Tibial nerve (tissue), 4 donors: ENCODE measurements at regions not wholly inside any gene's neighbourhood (a gene's known extent, or its start where the extent isn't known, plus 50 kb on each side); places are given as distances from the start of the nearest gene placed in this dataset.

Source experiments
- DNase-seq, 2 donors: peaks; one replicate each; pipeline ENCODE4 v3.0.0-alpha.2; 2019; ENCODE audit warnings: low spot score in 2 of 2
- H3K27ac ChIP-seq, 4 donors: fragments of 200-600 bp; sonication (generic) in 3 of 4; one replicate each; pipeline ENCODE4 v1.5.1; 2017 to 2019; ENCODE audit warnings: mild to moderate bottlenecking in 1 of 4
- H3K27me3 ChIP-seq, 2 donors: fragments of 200-600 bp; sonication (generic) in 1 of 2; one replicate each; pipeline versions ENCODE4 v1.5.1 to v1.6.0; 2017 to 2019
- H3K36me3 ChIP-seq, 3 donors: fragments of 200-600 bp; sonication (generic); one replicate each; pipeline ENCODE4 v1.5.1; 2018 to 2019
- H3K4me1 ChIP-seq, 4 donors: fragments of 200-600 bp; sonication (generic) in 3 of 4; one replicate each; pipeline ENCODE4 v1.5.1; 2017 to 2019
- H3K4me3 ChIP-seq, 4 donors: fragments of 200-600 bp; sonication (generic) in 3 of 4; one replicate each; pipeline ENCODE4 v1.5.1; 2017 to 2019; ENCODE audit warnings: mild to moderate bottlenecking in 1 of 4, moderate library complexity in 1 of 4
- H3K9me3 ChIP-seq, 4 donors: fragments of 200-600 bp; sonication (generic) in 3 of 4; one replicate each; pipeline ENCODE4 v1.5.1; 2017 to 2019
- EP300 ChIP-seq, 2 donors: sonication (generic); formaldehyde crosslinking; IDR thresholded peaks; one replicate each; pipeline ENCODE4 v1.6.1; 2017; ENCODE audit warnings: antibody characterized with exemption in 2 of 2, mild to moderate bottlenecking in 1 of 2
- POLR2A ChIP-seq, 2 donors: fragments of 450-650 bp; IDR thresholded peaks; one replicate each; pipeline ENCODE4 v1.6.1; 2017; ENCODE audit warnings: antibody characterized with exemption in 2 of 2, mild to moderate bottlenecking in 2 of 2, moderate library complexity in 2 of 2
- WGBS, 2 donors: methylation state at CpG; one replicate each; pipeline ENCODE4 v1.1.5; 2018; 5-methylcytosine and 5-hydroxymethylcytosine counted together
- TF ChIP-seq, protein P1 (sequence below), 5 experiments: fragments of 200-600 bp in 3 of 5; fragments of 450-650 bp in 2 of 5; sonication (generic) in 3 of 5; IDR thresholded peaks; one replicate each; pipeline ENCODE4 v1.5.1; 2016 to 2019; ENCODE audit warnings: antibody characterized with exemption in 5 of 5, mild to moderate bottlenecking in 3 of 5, moderate library complexity in 2 of 5

DNA sequence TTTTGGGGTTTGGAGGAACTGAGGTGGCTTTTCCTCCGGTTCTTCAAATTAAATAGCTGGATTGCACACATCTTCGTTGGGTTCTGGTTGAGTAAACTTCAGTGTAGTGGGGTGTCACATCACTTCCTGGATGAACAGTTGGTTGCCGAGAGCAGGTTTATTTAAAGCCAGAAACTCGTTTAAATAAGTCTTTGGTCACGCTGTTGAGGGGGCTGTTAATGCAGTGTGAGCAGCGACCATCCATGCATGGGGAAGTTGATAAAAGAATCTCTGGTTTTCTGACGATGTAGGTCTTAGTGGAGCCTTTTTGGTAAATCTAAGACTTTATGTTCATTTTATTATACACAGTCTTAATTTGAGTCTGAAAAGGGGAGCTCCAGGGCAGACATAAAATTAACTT is 351.2 kb upstream of the ARGLU1 start:
- no peaks in the 10 kb centered on the region for H3K9me3 ChIP-seq
- peak overlapping the region in 2 of 4 donors; percentile 8 to 91 for H3K27ac ChIP-seq
- WGBS, 2 donors, result 21% methylated on average over 7 of the region's 7 CpGs
- DNase-seq, result no peak
- H3K4me3 ChIP-seq, result peak overlapping the region in 1 of 4 donors; percentile 82
- H3K4me1 ChIP-seq, result peaks cover 0 to 25% (median 0%) of the 10 kb centered on the region in 4 donors
- TF ChIP-seq EP300 (IDR thresholded peaks at IDR 0.05), result no peak
- TF ChIP-seq, protein P1, sequence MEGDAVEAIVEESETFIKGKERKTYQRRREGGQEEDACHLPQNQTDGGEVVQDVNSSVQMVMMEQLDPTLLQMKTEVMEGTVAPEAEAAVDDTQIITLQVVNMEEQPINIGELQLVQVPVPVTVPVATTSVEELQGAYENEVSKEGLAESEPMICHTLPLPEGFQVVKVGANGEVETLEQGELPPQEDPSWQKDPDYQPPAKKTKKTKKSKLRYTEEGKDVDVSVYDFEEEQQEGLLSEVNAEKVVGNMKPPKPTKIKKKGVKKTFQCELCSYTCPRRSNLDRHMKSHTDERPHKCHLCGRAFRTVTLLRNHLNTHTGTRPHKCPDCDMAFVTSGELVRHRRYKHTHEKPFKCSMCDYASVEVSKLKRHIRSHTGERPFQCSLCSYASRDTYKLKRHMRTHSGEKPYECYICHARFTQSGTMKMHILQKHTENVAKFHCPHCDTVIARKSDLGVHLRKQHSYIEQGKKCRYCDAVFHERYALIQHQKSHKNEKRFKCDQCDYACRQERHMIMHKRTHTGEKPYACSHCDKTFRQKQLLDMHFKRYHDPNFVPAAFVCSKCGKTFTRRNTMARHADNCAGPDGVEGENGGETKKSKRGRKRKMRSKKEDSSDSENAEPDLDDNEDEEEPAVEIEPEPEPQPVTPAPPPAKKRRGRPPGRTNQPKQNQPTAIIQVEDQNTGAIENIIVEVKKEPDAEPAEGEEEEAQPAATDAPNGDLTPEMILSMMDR (IDR thresholded peaks at IDR 0.05), result no peak
- TF ChIP-seq POLR2A (IDR thresholded peaks at IDR 0.05), result no peak
- H3K36me3 ChIP-seq, result no peaks in the 10 kb centered on the region
- H3K27me3 ChIP-seq, result no peaks in the 10 kb centered on the region

DNA sequence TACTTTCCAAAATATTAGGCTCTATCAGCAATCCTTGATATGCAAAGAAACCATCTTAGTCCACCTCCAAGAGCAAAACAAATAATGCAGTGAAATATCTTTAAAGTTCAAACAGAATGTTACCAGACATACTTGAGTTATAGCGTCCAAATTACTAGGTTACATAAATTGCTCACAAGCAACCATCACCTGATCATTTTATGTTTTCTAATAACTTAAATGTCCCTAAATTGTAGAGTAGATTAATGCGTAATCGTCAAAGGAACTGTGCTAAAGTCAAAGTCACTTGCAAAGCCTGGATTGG is 350.6 kb upstream of the ARGLU1 start:
- TF ChIP-seq EP300 (IDR thresholded peaks at IDR 0.05) (no peak), POLR2A (IDR thresholded peaks at IDR 0.05) (no peak)
- TF ChIP-seq, protein P1 (IDR thresholded peaks at IDR 0.05), result no peak
- H3K4me3 ChIP-seq, result peak overlapping the region in 1 of 4 donors; percentile 82
- H3K27ac ChIP-seq, result peak overlapping the region in 3 of 4 donors; percentile 8 to 91 (median 86)
- WGBS, 2 donors, result 9 to 16% methylated on average over 3 of the region's 3 CpGs
- no peaks in the 10 kb centered on the region for H3K27me3 ChIP-seq
- H3K9me3 ChIP-seq, result no peaks in the 10 kb centered on the region
- no peaks in the 10 kb centered on the region for H3K36me3 ChIP-seq
- peaks cover 0 to 25% (median 0%) of the 10 kb centered on the region in 4 donors for H3K4me1 ChIP-seq
- DNase-seq, result no peak

DNA sequence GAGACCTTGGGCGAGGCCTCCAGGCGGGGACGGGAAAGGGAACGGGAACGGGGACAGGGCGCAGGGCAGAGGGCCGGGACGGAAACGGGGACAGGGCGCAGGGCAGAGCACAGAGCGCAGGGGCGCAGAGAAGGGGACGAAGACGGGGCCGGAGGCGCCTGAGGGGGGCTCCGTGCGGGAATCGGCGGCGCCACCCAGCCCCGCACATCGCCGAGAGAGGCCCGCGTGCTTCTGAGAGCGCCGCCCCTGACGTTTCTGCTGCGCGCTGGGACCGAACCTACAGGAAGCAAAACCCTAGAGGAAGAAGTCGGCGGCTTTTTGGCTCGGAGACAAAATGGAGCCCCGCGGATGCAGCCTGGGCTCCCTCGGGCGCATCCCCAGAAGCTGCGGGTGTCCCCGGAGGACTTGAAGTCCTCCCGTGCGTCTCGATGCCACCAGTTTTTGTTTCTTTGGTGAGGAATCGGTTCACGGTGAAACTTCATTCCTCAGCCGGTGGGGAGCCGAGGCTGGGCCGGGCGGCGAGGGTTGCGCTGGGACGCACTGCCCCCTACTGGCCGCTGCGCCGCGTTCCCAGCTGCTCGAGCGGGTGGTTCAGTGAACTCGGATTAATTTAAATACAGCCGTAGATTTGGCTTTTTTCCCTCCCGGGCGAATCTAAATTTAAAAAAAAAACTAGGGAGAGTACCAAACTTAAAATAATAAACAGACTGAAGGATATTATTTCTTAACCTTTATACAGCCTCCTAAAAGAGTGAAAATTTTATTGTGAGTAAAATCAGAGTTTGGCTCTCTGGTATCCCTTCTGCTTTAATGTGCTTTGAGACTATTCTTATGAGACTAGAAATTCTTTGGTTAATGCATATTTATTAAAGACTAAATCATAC is 350.0 kb upstream of the ARGLU1 start:
- Histone ChIP-seq H3K27me3 (no peaks in the 10 kb centered on the region), H3K9me3 (no peaks in the 10 kb centered on the region), H3K4me1 (peaks cover 0 to 25% (median 0%) of the 10 kb centered on the region in 4 donors), H3K4me3 (peak overlapping the region; percentile 51 to 82 (median 56)), H3K27ac (peak overlapping the region; percentile 86 to 92 (median 88)), H3K36me3 (no peaks in the 10 kb centered on the region)
- DNase-seq, result peak; percentile 61 to 67
- WGBS, 2 donors, result 0% methylated on average over 47 to 62 of the region's 63 CpGs
- TF ChIP-seq, protein P1 (IDR thresholded peaks at IDR 0.05), result peak; percentile 87 to 97 (median 89)
- TF ChIP-seq EP300 (IDR thresholded peaks at IDR 0.05) (peak in 1 of 2 donors; percentile 54), POLR2A (IDR thresholded peaks at IDR 0.05) (peak in 1 of 2 donors; percentile 20)

DNA sequence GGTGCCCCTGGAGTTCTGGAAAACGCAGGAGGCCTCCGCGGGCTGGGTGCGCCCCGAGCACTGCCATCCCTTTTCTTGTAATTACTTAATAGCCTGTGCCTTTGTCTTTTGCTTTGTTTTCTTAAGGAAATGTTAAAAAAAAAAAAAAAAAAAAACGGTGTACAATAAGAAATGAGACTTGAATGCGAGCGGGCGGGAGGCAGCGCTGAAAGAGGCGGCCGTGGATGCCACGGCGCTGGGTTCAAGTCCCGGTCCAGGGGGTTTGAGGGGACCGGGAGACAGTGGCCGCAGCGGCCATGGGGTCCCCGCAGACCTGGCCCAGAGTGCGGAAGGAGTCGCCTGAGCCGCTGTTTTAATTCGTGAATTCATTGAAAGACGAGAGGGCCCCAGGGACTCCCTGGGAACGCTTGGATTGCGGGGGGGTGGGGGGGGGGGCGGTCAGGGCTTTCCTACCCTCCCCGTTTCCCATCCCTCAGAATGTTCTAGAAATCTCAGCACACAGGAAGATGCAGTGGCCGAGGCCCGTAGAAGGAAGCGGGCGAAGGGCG is 349.2 kb upstream of the ARGLU1 start:
- peak overlapping the region; percentile 51 to 82 (median 56) for H3K4me3 ChIP-seq
- H3K27me3 ChIP-seq, result no peaks in the 10 kb centered on the region
- no peak for DNase-seq
- peak overlapping the region; percentile 86 to 92 (median 88) for H3K27ac ChIP-seq
- H3K36me3 ChIP-seq, result no peaks in the 10 kb centered on the region
- 22 to 34% methylated on average over 32 of the region's 33 CpGs for WGBS, 2 donors
- TF ChIP-seq POLR2A (IDR thresholded peaks at IDR 0.05) (no peak), EP300 (IDR thresholded peaks at IDR 0.05) (no peak)
- TF ChIP-seq, protein P1 (IDR thresholded peaks at IDR 0.05), result no peak
- peaks cover 0 to 25% (median 0%) of the 10 kb centered on the region in 4 donors for H3K4me1 ChIP-seq
- no peaks in the 10 kb centered on the region for H3K9me3 ChIP-seq
